HG02970 (cell line): ENCODE measurements at regions not wholly inside any gene's neighbourhood (a gene's known extent, or its start where the extent isn't known, plus 50 kb on each side); places are given as distances from the start of the nearest gene placed in this dataset.
"Not testable (repeated sequence)": the region's sequence is repeated elsewhere in the genome, so short reads cannot be mapped to it uniquely, and the experiment has no call there.

Experiments
- ATAC-seq: cut with Tn5 transposase; IDR thresholded peaks from one replicate; pipeline ENCODE4 v1.9.1; 2021; ENCODE audit warnings: mild to moderate bottlenecking, moderate library complexity, moderate number of reproducible peaks; ENCODE audit not compliant: unreplicated experiment, low FRiP score

DNA sequence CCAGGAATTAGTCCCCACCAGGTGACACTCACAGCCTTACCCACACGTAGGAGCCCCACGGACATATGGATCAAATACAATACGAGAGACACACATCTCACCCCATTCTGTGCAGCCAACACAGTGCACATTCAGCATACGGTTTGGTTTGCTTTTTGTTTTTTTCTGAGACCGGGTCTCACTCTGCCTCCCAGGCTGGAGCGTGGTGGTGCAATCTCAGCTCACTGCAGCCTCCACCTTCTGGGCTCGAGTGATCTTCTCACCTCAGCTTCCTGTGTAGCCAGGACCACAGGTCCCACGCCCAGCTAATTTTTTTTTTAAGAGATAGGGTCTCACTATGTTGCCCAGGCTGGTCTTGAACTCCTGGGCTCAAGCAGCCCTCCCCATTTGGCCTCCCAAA is 102.8 kb downstream of the POTEB start:
- not testable (repeated sequence) for ATAC-seq

- ATAC-seq = not testable (repeated sequence)
These were observed 111.0 kb downstream of the POTEB start for GRCh38 chr15:21766524-21766923.

GRCh38 chr15:21763756-21764155 is 113.8 kb downstream of the POTEB start:
- ATAC-seq = not testable (repeated sequence)

GRCh38 chr15:21760250-21761023 is 117.1 kb downstream of the POTEB start:
- not testable (repeated sequence) for ATAC-seq

DNA sequence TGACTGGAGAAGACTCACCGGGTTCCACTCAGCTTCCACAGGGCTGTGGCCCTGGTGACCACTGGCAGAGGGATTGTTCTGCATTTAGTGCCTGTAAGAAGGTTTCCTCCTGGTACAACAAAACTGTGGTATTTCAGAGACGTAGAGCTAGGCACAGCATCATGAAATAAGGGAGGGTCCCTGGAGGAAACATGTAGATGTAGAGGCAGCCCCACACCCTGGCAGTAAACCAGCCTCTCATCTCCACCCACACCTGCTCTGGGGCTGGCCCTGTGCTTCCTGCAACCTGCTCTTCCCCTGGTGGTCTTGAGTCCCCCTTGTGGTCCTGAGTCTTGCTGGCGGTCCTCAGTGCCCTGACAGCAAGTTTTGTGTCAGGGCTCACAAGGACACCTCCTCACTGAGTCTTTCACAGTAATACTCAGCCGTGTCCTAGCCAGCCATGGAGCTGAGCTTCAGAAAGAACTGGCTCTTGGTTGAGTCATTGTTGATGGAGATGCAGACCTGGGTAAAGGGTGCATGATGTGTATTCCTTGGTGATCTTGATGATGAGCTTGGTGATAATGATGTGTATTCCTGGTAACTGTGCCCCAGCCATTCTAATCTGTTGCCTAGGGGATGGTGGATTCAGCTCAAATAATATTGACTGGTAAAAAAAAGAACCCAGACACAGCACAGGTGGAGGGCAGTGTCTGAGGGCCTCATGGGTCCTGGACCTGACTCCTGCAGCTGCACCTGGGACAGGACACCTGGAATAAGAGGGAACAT is 118.0 kb downstream of the POTEB start:
- ATAC-seq = not testable (repeated sequence)

GRCh38 chr15:21753838-21754237 is 123.7 kb downstream of the POTEB start:
- ATAC-seq = not testable (repeated sequence)

- not testable (repeated sequence) for ATAC-seq
These were observed 125.2 kb downstream of the POTEB start for GRCh38 chr15:21752124-21752957.

GRCh38 chr15:21749173-21749572 is 128.4 kb downstream of the POTEB start:
- ATAC-seq = not testable (repeated sequence)

GRCh38 chr15:21744245-21744915 is 133.2 kb downstream of the POTEB start:
- not testable (repeated sequence) for ATAC-seq

DNA sequence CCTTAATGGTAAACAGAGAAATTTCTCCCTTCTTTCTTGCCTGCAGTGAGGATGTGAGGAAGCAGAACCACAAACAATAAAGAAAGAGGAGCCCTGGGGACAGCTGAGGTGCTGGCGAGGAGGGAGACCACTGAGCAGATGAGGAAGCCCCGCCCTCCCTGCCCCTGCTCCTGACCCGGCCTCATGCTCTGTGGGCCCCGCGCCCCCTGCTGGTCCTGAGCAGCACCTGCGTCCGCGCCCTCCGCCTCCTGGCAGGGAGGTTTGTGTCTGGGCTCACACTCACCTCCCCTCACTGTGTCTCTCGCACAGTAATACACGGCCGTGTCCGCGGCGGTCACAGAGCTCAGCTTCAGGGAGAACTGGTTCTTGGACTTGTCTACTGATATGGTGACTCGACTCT is 135.5 kb downstream of the POTEB start:
- not testable (repeated sequence) for ATAC-seq

GRCh38 chr15:21738003-21738402 is 139.5 kb downstream of the POTEB start:
- ATAC-seq = not testable (repeated sequence)

- not testable (repeated sequence) for ATAC-seq
These were observed 141.1 kb downstream of the POTEB start for GRCh38 chr15:21736443-21736842.

DNA sequence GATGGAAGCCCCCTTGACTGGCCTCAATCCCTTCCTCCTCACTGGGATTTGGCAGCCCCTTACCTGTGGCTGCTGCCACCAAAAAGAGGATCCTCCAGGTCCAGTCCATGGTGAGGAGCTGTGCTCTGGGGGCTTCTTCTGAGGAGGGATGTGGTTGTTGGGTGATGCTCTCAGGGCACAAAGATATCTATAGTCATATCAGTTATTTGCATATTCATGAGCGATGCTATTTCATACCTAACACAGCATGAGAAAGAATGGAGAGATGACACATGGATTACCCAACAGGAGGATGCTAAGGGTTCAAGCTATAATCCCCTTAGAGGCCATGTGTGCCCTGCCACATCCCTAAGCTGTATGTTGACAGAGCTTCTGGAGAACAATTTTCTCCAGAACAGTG is 141.7 kb downstream of the POTEB start:
- ATAC-seq = not testable (repeated sequence)

- not testable (repeated sequence) for ATAC-seq
These were observed 142.2 kb downstream of the POTEB start for GRCh38 chr15:21735368-21735767.

DNA sequence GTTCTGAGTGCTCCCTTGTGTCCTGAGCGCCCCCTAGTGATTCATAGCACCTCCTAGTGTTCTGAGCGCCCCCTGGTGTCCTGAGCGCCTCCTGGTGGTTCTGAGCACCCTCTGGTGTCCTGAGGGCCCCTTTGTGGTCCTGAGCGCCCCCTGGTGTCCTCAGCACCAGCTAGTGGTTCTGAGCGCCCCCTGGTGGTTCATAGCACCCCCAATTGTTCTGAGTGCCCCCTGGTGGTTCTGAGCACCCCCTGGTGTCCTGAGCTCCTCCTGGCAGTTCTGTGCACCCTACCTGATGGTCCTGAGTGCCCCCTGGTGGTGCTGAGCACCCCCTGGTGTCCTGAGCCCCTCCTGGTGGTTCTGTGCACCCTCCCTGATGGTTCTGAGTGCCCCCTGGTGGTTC is 146.0 kb downstream of the POTEB start:
- ATAC-seq = peak; percentile 53

DNA sequence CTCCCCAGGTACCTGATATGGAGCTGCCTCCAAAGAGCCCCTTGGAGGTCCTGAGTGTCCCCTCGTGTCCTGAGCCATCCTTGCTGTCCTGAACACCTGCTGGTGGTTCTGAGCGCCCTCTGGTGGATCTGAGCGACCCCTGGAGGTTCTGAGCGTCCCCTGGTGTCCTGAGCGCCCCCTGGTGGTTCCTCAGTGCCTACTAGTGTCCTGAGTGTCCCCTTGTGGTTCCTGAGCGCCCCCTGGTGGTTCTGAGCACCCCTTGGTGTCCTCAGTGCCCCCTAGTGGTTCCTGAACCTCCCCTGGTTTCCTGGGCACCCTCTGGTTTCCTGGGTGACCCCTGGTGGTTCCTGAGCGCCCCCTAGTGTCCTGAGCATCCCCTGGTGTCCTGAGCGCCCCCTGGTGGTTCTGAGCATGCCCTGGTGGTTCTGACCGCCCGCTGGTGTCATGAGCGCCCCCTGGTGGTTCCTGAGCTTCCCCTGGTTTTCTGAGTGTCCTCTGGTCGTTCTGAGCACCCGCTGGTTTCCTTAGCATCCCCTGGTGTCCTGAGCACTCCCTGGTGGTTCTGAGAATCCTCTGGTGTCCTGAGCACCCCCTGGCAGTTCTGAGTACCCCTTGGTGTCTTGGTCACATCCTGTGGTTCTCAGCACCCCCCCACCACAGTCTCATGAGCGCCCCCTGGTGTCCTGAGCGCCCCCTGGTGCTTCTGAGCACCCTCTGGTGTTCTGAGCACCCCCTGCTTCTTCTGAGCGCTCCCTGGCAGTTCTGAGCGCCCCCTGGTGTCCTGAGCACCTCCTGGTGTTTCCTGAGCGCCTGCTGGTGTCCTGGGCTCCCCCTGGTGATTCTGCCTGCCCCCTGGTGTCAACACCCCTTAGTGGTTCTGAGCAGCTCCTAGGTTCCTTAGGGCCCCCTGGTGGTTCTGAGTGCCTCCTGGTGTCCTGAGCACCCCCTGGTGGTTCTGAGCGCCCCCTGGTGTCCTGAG is 146.8 kb downstream of the POTEB start:
- peak; percentile 81 for ATAC-seq

GRCh38 chr15:21724988-21725387 is 152.5 kb downstream of the POTEB start:
- ATAC-seq = not testable (repeated sequence)

GRCh38 chr15:21721115-21721514 is 156.4 kb downstream of the POTEB start:
- ATAC-seq = not testable (repeated sequence)

- peak; percentile 60 for ATAC-seq
These were observed 158.8 kb downstream of the POTEB start for GRCh38 chr15:21718779-21719178.
